H9 (cell line): ENCODE measurements at regions not wholly inside any gene's neighbourhood (a gene's known extent, or its start where the extent isn't known, plus 50 kb on each side); places are given as distances from the start of the nearest gene placed in this dataset.

Experiments
- DNase-seq: peaks from one replicate; pipeline ENCODE4 v3.0.0-alpha.2; 2017
- H2AFZ ChIP-seq: one replicate; pipeline ENCODE4 v1.6.1; 2013; ENCODE audit warnings: mild to moderate bottlenecking, low read length, control low read depth, moderate library complexity
- H2AK5ac ChIP-seq: 2 replicates; pipeline ENCODE4 v1.6.1; 2013; ENCODE audit warnings: low read length, control low read depth, mixed read lengths; ENCODE audit not compliant: insufficient read length
- H2BK120ac ChIP-seq: one replicate; pipeline ENCODE4 v1.6.1; 2013; ENCODE audit warnings: low read depth, mild to moderate bottlenecking, low read length, control low read depth, inconsistent platforms; ENCODE audit not compliant: poor library complexity, severe bottlenecking
- H2BK12ac ChIP-seq: 2 replicates; pipeline ENCODE4 v1.6.1; 2013; ENCODE audit warnings: low read length, control low read depth, mixed read lengths, low read depth; ENCODE audit not compliant: insufficient read length
- H2BK15ac ChIP-seq: 2 replicates; pipeline ENCODE4 v1.6.1; 2013; ENCODE audit warnings: low read depth, low read length, control low read depth
- H2BK20ac ChIP-seq: one replicate; pipeline ENCODE4 v1.6.1; 2013; ENCODE audit warnings: low read depth, mild to moderate bottlenecking, low read length, control low read depth, inconsistent platforms; ENCODE audit not compliant: poor library complexity, severe bottlenecking
- H2BK5ac ChIP-seq: 2 replicates; pipeline ENCODE4 v1.6.1; 2013; ENCODE audit warnings: low read length, control low read depth, mixed read lengths; ENCODE audit not compliant: insufficient read length
- H3K14ac ChIP-seq: 2 replicates; pipeline ENCODE4 v1.6.1; 2013; ENCODE audit warnings: low read length, control low read depth; ENCODE audit not compliant: insufficient read depth
- H3K18ac ChIP-seq: 2 replicates; pipeline ENCODE4 v1.6.1; 2013; ENCODE audit warnings: low read depth, mild to moderate bottlenecking, mixed read lengths, low read length, control low read depth; ENCODE audit not compliant: insufficient read length
- H3K23ac ChIP-seq: 2 replicates; pipeline ENCODE4 v1.6.1; 2013; ENCODE audit warnings: low read length, control low read depth, mixed read lengths, low read depth; ENCODE audit not compliant: insufficient read length
- H3K23me2 ChIP-seq: 2 replicates; pipeline ENCODE4 v1.6.1; 2013; ENCODE audit warnings: low read depth, mild to moderate bottlenecking, mixed read lengths, low read length, control low read depth; ENCODE audit not compliant: insufficient read length, poor library complexity, severe bottlenecking
- H3K27ac ChIP-seq: 2 replicates; pipeline ENCODE4 v1.5.1; 2013; ENCODE audit warnings: low read length, control low read depth, mixed read lengths, low read depth; ENCODE audit not compliant: insufficient read length
- H3K27me3 ChIP-seq: 2 replicates; pipeline ENCODE4 v1.6.1; 2013; ENCODE audit warnings: low read length, control low read depth, inconsistent platforms; ENCODE audit not compliant: insufficient read depth
- H3K4ac ChIP-seq: 2 replicates; pipeline ENCODE4 v1.6.1; 2013; ENCODE audit warnings: low read depth, mild to moderate bottlenecking, control low read depth, inconsistent platforms, low read length, moderate library complexity
- H3K4me1 ChIP-seq: 2 replicates; pipeline ENCODE4 v1.6.1; 2013; ENCODE audit warnings: low read length, control low read depth, inconsistent platforms; ENCODE audit not compliant: insufficient read depth
- H3K4me2 ChIP-seq: 2 replicates; pipeline ENCODE4 v1.6.1; 2013; ENCODE audit warnings: low read length, control low read depth, mixed read lengths; ENCODE audit not compliant: insufficient read length, insufficient read depth
- H3K56ac ChIP-seq: 2 replicates; pipeline ENCODE4 v1.6.1; 2013; ENCODE audit warnings: low read depth, mild to moderate bottlenecking, mixed read lengths, low read length, control low read depth; ENCODE audit not compliant: insufficient read length
- H3K79me1 ChIP-seq: 2 replicates; pipeline ENCODE4 v1.6.1; 2013; ENCODE audit warnings: low read depth, mild to moderate bottlenecking, moderate library complexity, low read length, control low read depth, inconsistent platforms; ENCODE audit not compliant: insufficient read depth, poor library complexity, severe bottlenecking
- H3K79me2 ChIP-seq: 2 replicates; pipeline ENCODE4 v1.6.1; 2013; ENCODE audit warnings: low read length, control low read depth, inconsistent platforms; ENCODE audit not compliant: insufficient read depth
- H3K9ac ChIP-seq: 2 replicates; pipeline ENCODE4 v1.6.1; 2013; ENCODE audit warnings: low read length, control low read depth, mixed read lengths; ENCODE audit not compliant: insufficient read length; ENCODE audit errors: extremely low read depth
- H3K9me3 ChIP-seq: one replicate; pipeline ENCODE4 v1.6.1; 2013; ENCODE audit warnings: low read depth, low read length, inconsistent platforms; ENCODE audit not compliant: control insufficient read depth
- H3T11ph ChIP-seq: one replicate; pipeline ENCODE4 v1.6.1; 2013; ENCODE audit warnings: mild to moderate bottlenecking, low read length, control low read depth, inconsistent platforms
- H4K20me1 ChIP-seq: one replicate; pipeline ENCODE4 v1.6.1; 2013; ENCODE audit not compliant: control insufficient read depth, insufficient read length, insufficient read depth
- H4K5ac ChIP-seq: 2 replicates; pipeline ENCODE4 v1.6.1; 2013; ENCODE audit warnings: low read depth, mild to moderate bottlenecking, mixed read lengths, low read length, control low read depth; ENCODE audit not compliant: insufficient read length
- H4K8ac ChIP-seq: replicated peaks from 2 replicates; pipeline ENCODE4 v1.6.1; 2013; ENCODE audit warnings: low read length, control low read depth, mixed read lengths, low read depth; ENCODE audit not compliant: insufficient read length
- H4K91ac ChIP-seq: 2 replicates; pipeline ENCODE4 v1.6.1; 2013; ENCODE audit warnings: low read depth, mild to moderate bottlenecking, moderate library complexity, mixed read lengths, low read length, control low read depth; ENCODE audit not compliant: insufficient read length
- H3K27ac Mint-ChIP-seq, 3 experiments: 2 replicates in 2 of 3; 3 replicates in 1 of 3; pipeline ENCODE4 v1.8.0; 2020 to 2021; ENCODE audit warnings: mixed read lengths in 3 of 3, mild to moderate bottlenecking in 1 of 3, moderate library complexity in 1 of 3
- H3K27me3 Mint-ChIP-seq: 2 replicates; pipeline ENCODE4 v1.8.0; 2021; ENCODE audit warnings: low read depth, mild to moderate bottlenecking, moderate library complexity, mixed read lengths
- H3K36me3 Mint-ChIP-seq, 3 experiments: 2 replicates in 2 of 3; 3 replicates in 1 of 3; pipeline ENCODE4 v1.8.0; 2020 to 2021; ENCODE audit warnings: low read depth in 3 of 3, mixed read lengths in 3 of 3; ENCODE audit not compliant: insufficient read depth in 1 of 3
- H3K4me1 Mint-ChIP-seq, 2 experiments: 2 replicates each; pipeline ENCODE4 v1.8.0; 2020; ENCODE audit warnings: mixed read lengths in 2 of 2
- H3K4me3 Mint-ChIP-seq, 2 experiments: 2 replicates in 1 of 2; 3 replicates in 1 of 2; pipeline ENCODE4 v1.8.0; 2020 to 2021; ENCODE audit warnings: mild to moderate bottlenecking in 2 of 2, mixed read lengths in 2 of 2, moderate library complexity in 1 of 2
- H3K9me3 Mint-ChIP-seq, 2 experiments: 2 replicates in 1 of 2; 3 replicates in 1 of 2; pipeline ENCODE4 v1.8.0; 2020; ENCODE audit warnings: mild to moderate bottlenecking in 2 of 2, mixed read lengths in 2 of 2, moderate library complexity in 1 of 2
- WGBS: extraction: QIAGEN DNeasy Blood & Tissue Kit; methylation state at CpG from one replicate; pipeline ENCODE4 v1.1.7; 2013; ENCODE audit warnings: missing lambda C conversion rate, low lambda C conversion rate, mixed read lengths; ENCODE audit not compliant: insufficient read length; ENCODE audit errors: extremely low coverage; 5-methylcytosine and 5-hydroxymethylcytosine counted together
- TF ChIP-seq, protein P1 (sequence below): fragments of 200-600 bp; sonication (generic); conservative IDR thresholded peaks from 3 replicates; pipeline ENCODE4 v1.8.0; 2021; ENCODE audit warnings: antibody characterized with exemption, mild to moderate bottlenecking

DNA sequence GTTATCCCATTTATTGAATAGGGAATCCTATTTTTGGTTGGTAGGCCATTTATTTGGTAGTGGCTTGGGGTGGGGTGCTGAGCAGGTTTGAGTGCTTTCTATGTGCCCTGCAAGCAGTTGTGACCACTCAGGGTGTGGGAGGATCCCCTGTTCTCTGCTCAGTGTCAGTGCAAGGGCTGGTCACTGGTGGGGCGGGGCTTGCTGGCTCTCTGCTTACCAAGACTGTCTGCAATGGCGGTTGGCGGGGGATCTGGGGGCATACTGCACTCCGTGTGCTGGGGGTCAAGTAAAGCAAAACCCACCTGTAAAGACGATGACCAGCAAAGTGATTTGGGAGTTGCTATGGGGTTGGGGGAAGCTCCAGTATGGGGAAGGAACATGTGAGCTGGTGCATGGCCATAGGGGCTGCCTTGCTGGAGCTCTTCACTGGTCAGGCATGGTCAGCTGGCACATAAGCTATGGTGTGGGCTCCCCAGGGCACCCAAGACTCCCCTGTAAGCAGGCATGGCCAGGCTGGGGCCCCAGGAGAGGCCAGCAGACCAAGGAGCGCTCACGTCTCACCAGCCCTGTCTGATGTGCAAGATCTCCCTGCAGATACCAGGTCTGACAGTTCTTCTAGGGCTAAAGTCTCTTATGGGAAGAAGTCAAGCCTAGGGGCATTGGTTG is 83.0 kb upstream of the GRXCR1 start:
- no peak overlapping the region for H2BK12ac ChIP-seq
- H3K79me2 ChIP-seq = no peaks in the 10 kb centered on the region
- H3T11ph ChIP-seq = no peak overlapping the region
- H4K20me1 ChIP-seq = no peaks in the 10 kb centered on the region
- H3K27me3 ChIP-seq = no peaks in the 10 kb centered on the region
- Mint-ChIP-seq H3K9me3 (0 out of 5 replicates have a peak, but pooled peaks cover 0 to 2% of the 10 kb centered on the region in 2 experiments), H3K27ac (peak overlapping the region in 1 of 3 experiments; percentile 12; a peak in 1 of 7 replicates), H3K4me3 (no peak overlapping the region), H3K27me3 (no peaks in the 10 kb centered on the region), H3K4me1 (no peaks in the 10 kb centered on the region), H3K36me3 (no peaks in the 10 kb centered on the region)
- no peak overlapping the region for H4K91ac ChIP-seq
- H3K4me1 ChIP-seq = no peaks in the 10 kb centered on the region
- H2AFZ ChIP-seq = no peak overlapping the region
- no peak overlapping the region for H2BK15ac ChIP-seq
- TF ChIP-seq, protein P1, sequence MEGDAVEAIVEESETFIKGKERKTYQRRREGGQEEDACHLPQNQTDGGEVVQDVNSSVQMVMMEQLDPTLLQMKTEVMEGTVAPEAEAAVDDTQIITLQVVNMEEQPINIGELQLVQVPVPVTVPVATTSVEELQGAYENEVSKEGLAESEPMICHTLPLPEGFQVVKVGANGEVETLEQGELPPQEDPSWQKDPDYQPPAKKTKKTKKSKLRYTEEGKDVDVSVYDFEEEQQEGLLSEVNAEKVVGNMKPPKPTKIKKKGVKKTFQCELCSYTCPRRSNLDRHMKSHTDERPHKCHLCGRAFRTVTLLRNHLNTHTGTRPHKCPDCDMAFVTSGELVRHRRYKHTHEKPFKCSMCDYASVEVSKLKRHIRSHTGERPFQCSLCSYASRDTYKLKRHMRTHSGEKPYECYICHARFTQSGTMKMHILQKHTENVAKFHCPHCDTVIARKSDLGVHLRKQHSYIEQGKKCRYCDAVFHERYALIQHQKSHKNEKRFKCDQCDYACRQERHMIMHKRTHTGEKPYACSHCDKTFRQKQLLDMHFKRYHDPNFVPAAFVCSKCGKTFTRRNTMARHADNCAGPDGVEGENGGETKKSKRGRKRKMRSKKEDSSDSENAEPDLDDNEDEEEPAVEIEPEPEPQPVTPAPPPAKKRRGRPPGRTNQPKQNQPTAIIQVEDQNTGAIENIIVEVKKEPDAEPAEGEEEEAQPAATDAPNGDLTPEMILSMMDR = no peak
- no peak overlapping the region for H2BK120ac ChIP-seq
- H4K5ac ChIP-seq = no peak overlapping the region
- no peak overlapping the region for H2AK5ac ChIP-seq
- no peak overlapping the region for H2BK20ac ChIP-seq
- H3K14ac ChIP-seq = no peak overlapping the region
- H4K8ac ChIP-seq = no peak overlapping the region
- no peak overlapping the region for H3K9ac ChIP-seq
- DNase-seq = no peak
- H3K27ac ChIP-seq = no peak overlapping the region
- no peak overlapping the region for H3K4me2 ChIP-seq
- no peaks in the 10 kb centered on the region for H3K23me2 ChIP-seq
- no peaks in the 10 kb centered on the region for H3K9me3 ChIP-seq
- no peak overlapping the region for H3K4ac ChIP-seq
- no peaks in the 10 kb centered on the region for H3K79me1 ChIP-seq
- no peak overlapping the region for H3K18ac ChIP-seq
- no CpG with 5 or more reads among the region's 7 CpGs for WGBS
- no peak overlapping the region for H2BK5ac ChIP-seq
- H3K56ac ChIP-seq = no peak overlapping the region
- H3K23ac ChIP-seq = no peak overlapping the region
